Liver (tissue), 8 donors: ENCODE measurements at regions not wholly inside any gene's neighbourhood (a gene's known extent, or its start where the extent isn't known, plus 50 kb on each side); places are given as distances from the start of the nearest gene placed in this dataset.

Experiments
- DNase-seq: peaks from one replicate; pipeline ENCODE4 v3.0.0-alpha.2; 2017; ENCODE audit warnings: low spot score
- H3K27ac ChIP-seq, 2 donors: one replicate each; pipeline ENCODE4 v1.7.0; 2013; ENCODE audit warnings: inconsistent platforms in 2 of 2, low read length in 2 of 2, control low read depth in 1 of 2, low read depth in 1 of 2, mild to moderate bottlenecking in 1 of 2
- H3K27me3 ChIP-seq, 4 donors: one replicate each; pipeline versions ENCODE4 v1.6.1 to v1.7.0; 2013; ENCODE audit warnings: low read length in 3 of 4, inconsistent platforms in 1 of 4, mild to moderate bottlenecking in 1 of 4, moderate library complexity in 1 of 4; ENCODE audit not compliant: control insufficient read depth in 4 of 4, insufficient read depth in 4 of 4
- H3K36me3 ChIP-seq, 4 donors: one replicate each; pipeline versions ENCODE4 v1.6.1 to v1.7.0; 2013; ENCODE audit warnings: low read length in 3 of 4, mild to moderate bottlenecking in 3 of 4, low read depth in 1 of 4, moderate library complexity in 1 of 4; ENCODE audit not compliant: control insufficient read depth in 4 of 4, insufficient read depth in 3 of 4
- H3K4me1 ChIP-seq, 4 donors: one replicate each; pipeline versions ENCODE4 v1.6.1 to v1.7.0; 2013; ENCODE audit warnings: low read length in 3 of 4, mild to moderate bottlenecking in 3 of 4, moderate library complexity in 1 of 4; ENCODE audit not compliant: control insufficient read depth in 4 of 4, insufficient read depth in 4 of 4
- H3K4me3 ChIP-seq, 3 donors: one replicate each; pipeline versions ENCODE4 v1.6.1 to v1.7.0; 2013; ENCODE audit warnings: low read length in 3 of 3, control low read depth in 1 of 3, low read depth in 1 of 3, mild to moderate bottlenecking in 1 of 3
- H3K9ac ChIP-seq, 2 donors: one replicate each; pipeline ENCODE4 v1.7.0; 2013; ENCODE audit warnings: low read length in 2 of 2, mild to moderate bottlenecking in 2 of 2, moderate library complexity in 2 of 2, control low read depth in 1 of 2, low read depth in 1 of 2
- H3K9me3 ChIP-seq, 4 donors: one replicate each; pipeline versions ENCODE4 v1.6.1 to v1.7.0; 2013; ENCODE audit warnings: low read length in 3 of 4; ENCODE audit not compliant: control insufficient read depth in 4 of 4
- EGR1 ChIP-seq, 2 donors: IDR thresholded peaks; 2 replicates each; pipeline ENCODE4 v1.6.1; 2016 to 2018; ENCODE audit warnings: antibody characterized with exemption in 2 of 2, low read depth in 2 of 2
- FOXA1 ChIP-seq: IDR thresholded peaks from 2 replicates; pipeline ENCODE4 v1.6.1; 2016; ENCODE audit warnings: antibody characterized with exemption
- FOXA2 ChIP-seq: IDR thresholded peaks from 2 replicates; pipeline ENCODE4 v1.6.1; 2016; ENCODE audit warnings: antibody characterized with exemption
- GABPA ChIP-seq, 2 donors: IDR thresholded peaks in 1 of 2; conservative IDR thresholded peaks in 1 of 2; 2 replicates each; pipeline ENCODE4 v1.6.1; 2016; ENCODE audit warnings: antibody characterized with exemption in 2 of 2, mild to moderate bottlenecking in 1 of 2, moderate library complexity in 1 of 2
- HNF4A ChIP-seq, 2 donors: conservative IDR thresholded peaks; 2 replicates each; pipeline ENCODE4 v1.6.1; 2016; ENCODE audit warnings: antibody characterized with exemption in 2 of 2, mild to moderate bottlenecking in 2 of 2
- HNF4G ChIP-seq: IDR thresholded peaks from 2 replicates; pipeline ENCODE4 v1.6.1; 2016; ENCODE audit warnings: antibody characterized with exemption
- JUND ChIP-seq, 2 donors: IDR thresholded peaks; 2 replicates each; pipeline ENCODE4 v1.6.1; 2016; ENCODE audit warnings: antibody characterized with exemption in 2 of 2
- NR2F2 ChIP-seq: IDR thresholded peaks from 2 replicates; pipeline ENCODE4 v1.6.1; 2016; ENCODE audit warnings: antibody characterized with exemption
- RXRA ChIP-seq, 2 donors: IDR thresholded peaks; 2 replicates each; pipeline ENCODE4 v1.6.1; 2017 to 2018; ENCODE audit warnings: antibody characterized with exemption in 2 of 2, mild to moderate bottlenecking in 1 of 2
- SP1 ChIP-seq: IDR thresholded peaks from 2 replicates; pipeline ENCODE4 v1.6.1; 2018; ENCODE audit warnings: antibody characterized with exemption, mild to moderate bottlenecking
- TAF1 ChIP-seq: conservative IDR thresholded peaks from 2 replicates; pipeline ENCODE4 v1.6.1; 2016; ENCODE audit warnings: antibody characterized with exemption, mild to moderate bottlenecking
- YY1 ChIP-seq: IDR thresholded peaks from 2 replicates; pipeline ENCODE4 v1.6.1; 2016; ENCODE audit warnings: antibody characterized with exemption, mild to moderate bottlenecking
- WGBS: extraction: QIAGEN DNeasy Blood & Tissue Kit; methylation state at CpG from one replicate; pipeline ENCODE4 v1.1.7; 2013; 5-methylcytosine and 5-hydroxymethylcytosine counted together
- TF ChIP-seq, protein P1 (sequence below): IDR thresholded peaks from 2 replicates; pipeline ENCODE4 v1.6.1; 2016; ENCODE audit warnings: antibody characterized with exemption, mild to moderate bottlenecking
- TF ChIP-seq, protein P2 (sequence below): IDR thresholded peaks from 2 replicates; pipeline ENCODE4 v1.6.1; 2016; ENCODE audit warnings: antibody characterized with exemption
- TF ChIP-seq, protein P3 (sequence below): IDR thresholded peaks from 2 replicates; pipeline ENCODE4 v1.6.1; 2016; ENCODE audit warnings: antibody characterized with exemption
- TF ChIP-seq, protein P4 (sequence below): fragments of 150-350 bp; IDR thresholded peaks from 2 replicates; pipeline ENCODE4 v1.5.1; 2017; ENCODE audit warnings: improper control_type of control experiment, low read depth, low read length; ENCODE audit not compliant: missing input control
- TF ChIP-seq, protein P5 (sequence below): IDR thresholded peaks from 2 replicates; pipeline ENCODE4 v1.6.1; 2016; ENCODE audit warnings: antibody characterized with exemption
- donor health status: healthy.
- donor health status: healthy.
- donor health status: healthy.
- donor health status: healthy.
- donor health status: healthy.

DNA sequence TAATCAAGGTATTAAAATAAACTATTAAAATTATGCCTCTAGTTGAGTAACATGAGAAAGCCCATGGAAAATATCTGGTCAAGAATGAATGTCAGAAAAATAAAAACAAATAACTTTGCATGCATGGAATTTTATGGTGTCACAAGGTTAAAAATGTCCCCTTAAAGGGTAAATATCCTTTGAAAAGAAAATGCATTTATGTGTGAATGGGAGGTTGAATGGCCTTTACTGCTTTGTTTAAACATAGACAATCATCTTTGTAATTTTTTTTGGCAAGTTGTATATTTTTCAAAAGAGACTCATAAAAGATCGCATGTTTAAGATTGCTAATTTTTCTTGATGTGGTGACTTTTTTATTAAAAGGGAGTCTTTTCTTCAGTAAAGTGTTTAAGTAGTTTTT is 564.2 kb downstream of the NR2F2 start:
- Histone ChIP-seq H3K4me1 (peaks cover 0 to 8% (median 4%) of the 10 kb centered on the region in 4 donors), H3K27ac (no peak overlapping the region), H3K9ac (no peak overlapping the region), H3K36me3 (no peaks in the 10 kb centered on the region), H3K27me3 (no peaks in the 10 kb centered on the region), H3K9me3 (no peaks in the 10 kb centered on the region), H3K4me3 (no peak overlapping the region)
- WGBS: 91% methylated on average over 1 of the region's 1 CpG
- DNase-seq: no peak
- TF ChIP-seq FOXA2 (no peak), YY1 (no peak), HNF4A (conservative IDR thresholded peaks at IDR 0.05) (no peak), HNF4G (no peak), FOXA1 (no peak), JUND (IDR thresholded peaks at IDR 0.05) (no peak), TAF1 (no peak), EGR1 (IDR thresholded peaks at IDR 0.05; ENCODE audit: low read depth in 2 of 2) (no peak), RXRA (IDR thresholded peaks at IDR 0.05) (no peak)
- TF ChIP-seq, protein P1, sequence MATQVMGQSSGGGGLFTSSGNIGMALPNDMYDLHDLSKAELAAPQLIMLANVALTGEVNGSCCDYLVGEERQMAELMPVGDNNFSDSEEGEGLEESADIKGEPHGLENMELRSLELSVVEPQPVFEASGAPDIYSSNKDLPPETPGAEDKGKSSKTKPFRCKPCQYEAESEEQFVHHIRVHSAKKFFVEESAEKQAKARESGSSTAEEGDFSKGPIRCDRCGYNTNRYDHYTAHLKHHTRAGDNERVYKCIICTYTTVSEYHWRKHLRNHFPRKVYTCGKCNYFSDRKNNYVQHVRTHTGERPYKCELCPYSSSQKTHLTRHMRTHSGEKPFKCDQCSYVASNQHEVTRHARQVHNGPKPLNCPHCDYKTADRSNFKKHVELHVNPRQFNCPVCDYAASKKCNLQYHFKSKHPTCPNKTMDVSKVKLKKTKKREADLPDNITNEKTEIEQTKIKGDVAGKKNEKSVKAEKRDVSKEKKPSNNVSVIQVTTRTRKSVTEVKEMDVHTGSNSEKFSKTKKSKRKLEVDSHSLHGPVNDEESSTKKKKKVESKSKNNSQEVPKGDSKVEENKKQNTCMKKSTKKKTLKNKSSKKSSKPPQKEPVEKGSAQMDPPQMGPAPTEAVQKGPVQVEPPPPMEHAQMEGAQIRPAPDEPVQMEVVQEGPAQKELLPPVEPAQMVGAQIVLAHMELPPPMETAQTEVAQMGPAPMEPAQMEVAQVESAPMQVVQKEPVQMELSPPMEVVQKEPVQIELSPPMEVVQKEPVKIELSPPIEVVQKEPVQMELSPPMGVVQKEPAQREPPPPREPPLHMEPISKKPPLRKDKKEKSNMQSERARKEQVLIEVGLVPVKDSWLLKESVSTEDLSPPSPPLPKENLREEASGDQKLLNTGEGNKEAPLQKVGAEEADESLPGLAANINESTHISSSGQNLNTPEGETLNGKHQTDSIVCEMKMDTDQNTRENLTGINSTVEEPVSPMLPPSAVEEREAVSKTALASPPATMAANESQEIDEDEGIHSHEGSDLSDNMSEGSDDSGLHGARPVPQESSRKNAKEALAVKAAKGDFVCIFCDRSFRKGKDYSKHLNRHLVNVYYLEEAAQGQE: no peak
- TF ChIP-seq, protein P2, sequence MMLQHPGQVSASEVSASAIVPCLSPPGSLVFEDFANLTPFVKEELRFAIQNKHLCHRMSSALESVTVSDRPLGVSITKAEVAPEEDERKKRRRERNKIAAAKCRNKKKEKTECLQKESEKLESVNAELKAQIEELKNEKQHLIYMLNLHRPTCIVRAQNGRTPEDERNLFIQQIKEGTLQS: no peak
- TF ChIP-seq, protein P3, sequence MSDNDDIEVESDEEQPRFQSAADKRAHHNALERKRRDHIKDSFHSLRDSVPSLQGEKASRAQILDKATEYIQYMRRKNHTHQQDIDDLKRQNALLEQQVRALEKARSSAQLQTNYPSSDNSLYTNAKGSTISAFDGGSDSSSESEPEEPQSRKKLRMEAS: no peak
- TF ChIP-seq, protein P4, sequence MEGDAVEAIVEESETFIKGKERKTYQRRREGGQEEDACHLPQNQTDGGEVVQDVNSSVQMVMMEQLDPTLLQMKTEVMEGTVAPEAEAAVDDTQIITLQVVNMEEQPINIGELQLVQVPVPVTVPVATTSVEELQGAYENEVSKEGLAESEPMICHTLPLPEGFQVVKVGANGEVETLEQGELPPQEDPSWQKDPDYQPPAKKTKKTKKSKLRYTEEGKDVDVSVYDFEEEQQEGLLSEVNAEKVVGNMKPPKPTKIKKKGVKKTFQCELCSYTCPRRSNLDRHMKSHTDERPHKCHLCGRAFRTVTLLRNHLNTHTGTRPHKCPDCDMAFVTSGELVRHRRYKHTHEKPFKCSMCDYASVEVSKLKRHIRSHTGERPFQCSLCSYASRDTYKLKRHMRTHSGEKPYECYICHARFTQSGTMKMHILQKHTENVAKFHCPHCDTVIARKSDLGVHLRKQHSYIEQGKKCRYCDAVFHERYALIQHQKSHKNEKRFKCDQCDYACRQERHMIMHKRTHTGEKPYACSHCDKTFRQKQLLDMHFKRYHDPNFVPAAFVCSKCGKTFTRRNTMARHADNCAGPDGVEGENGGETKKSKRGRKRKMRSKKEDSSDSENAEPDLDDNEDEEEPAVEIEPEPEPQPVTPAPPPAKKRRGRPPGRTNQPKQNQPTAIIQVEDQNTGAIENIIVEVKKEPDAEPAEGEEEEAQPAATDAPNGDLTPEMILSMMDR: no peak
- TF ChIP-seq, protein P5, sequence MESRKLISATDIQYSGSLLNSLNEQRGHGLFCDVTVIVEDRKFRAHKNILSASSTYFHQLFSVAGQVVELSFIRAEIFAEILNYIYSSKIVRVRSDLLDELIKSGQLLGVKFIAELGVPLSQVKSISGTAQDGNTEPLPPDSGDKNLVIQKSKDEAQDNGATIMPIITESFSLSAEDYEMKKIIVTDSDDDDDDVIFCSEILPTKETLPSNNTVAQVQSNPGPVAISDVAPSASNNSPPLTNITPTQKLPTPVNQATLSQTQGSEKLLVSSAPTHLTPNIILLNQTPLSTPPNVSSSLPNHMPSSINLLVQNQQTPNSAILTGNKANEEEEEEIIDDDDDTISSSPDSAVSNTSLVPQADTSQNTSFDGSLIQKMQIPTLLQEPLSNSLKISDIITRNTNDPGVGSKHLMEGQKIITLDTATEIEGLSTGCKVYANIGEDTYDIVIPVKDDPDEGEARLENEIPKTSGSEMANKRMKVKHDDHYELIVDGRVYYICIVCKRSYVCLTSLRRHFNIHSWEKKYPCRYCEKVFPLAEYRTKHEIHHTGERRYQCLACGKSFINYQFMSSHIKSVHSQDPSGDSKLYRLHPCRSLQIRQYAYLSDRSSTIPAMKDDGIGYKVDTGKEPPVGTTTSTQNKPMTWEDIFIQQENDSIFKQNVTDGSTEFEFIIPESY: no peak

DNA sequence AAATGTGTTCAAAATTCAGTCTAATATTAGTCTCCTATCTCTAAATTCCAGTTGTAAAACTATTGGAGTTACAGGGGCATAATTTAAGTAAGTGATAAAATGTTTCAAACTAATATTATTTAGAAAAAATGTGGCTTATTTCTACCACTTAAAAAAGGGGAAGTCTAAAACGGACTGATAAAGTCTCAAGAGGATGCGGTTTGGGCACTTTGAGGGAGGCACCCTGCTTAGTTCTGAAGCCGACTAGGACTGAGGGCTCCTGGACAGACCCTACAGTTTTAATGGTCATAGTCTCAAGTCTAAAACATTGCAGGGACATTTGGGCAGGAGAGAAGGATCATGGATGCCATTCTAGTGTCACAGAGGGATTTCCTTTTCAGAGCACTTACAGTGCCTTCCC is 566.3 kb downstream of the NR2F2 start:
- Histone ChIP-seq H3K9ac (no peak overlapping the region), H3K27ac (no peak overlapping the region), H3K36me3 (no peaks in the 10 kb centered on the region), H3K4me3 (no peak overlapping the region), H3K9me3 (no peaks in the 10 kb centered on the region), H3K27me3 (no peaks in the 10 kb centered on the region), H3K4me1 (peaks cover 0 to 4% (median 1%) of the 10 kb centered on the region in 4 donors)
- no peak for DNase-seq
- TF ChIP-seq FOXA2 (no peak), JUND (IDR thresholded peaks at IDR 0.05) (no peak), YY1 (no peak), GABPA (IDR thresholded peaks at IDR 0.05 in 1 of 2, conservative IDR thresholded peaks at IDR 0.05 in 1 of 2) (no peak), NR2F2 (no peak), SP1 (no peak), HNF4A (conservative IDR thresholded peaks at IDR 0.05) (no peak), TAF1 (no peak), EGR1 (IDR thresholded peaks at IDR 0.05; ENCODE audit: low read depth in 2 of 2) (no peak), FOXA1 (no peak)
- TF ChIP-seq, protein P4: no peak
- TF ChIP-seq, protein P1: no peak
- TF ChIP-seq, protein P2: no peak
- WGBS: 68% methylated on average over 3 of the region's 3 CpGs
